ENCODE measurements at regions not wholly inside any gene's neighbourhood (a gene's known extent, or its start where the extent isn't known, plus 50 kb on each side); places are given as distances from the start of the nearest gene placed in this dataset.

DNA sequence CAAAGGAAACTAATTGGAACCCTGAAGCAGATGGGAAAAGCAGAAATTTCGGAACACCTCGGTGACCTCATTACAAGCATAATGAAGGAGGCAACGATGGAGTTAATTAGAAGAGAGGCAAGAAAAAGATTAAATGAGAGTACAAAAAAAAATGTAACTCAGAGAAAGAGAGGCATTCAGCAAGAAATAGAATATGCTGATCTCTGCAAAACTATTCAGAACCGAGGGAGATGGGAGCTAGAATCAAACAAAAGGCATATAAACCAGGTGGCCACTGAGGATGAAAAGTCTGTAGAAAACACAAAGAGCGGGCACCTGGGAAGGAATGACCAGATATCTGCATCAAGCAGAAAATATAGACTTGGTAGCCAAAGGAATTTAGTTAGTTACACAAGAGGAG lies 118.9 kb downstream of the CETN3 start:
- TF ChIP-seq CTCF (IDR thresholded peaks at IDR 0.05; ENCODE audit: insufficient read depth, low read length, poor library complexity, severe bottlenecking) (no peak), EZH2phosphoT487 (conservative IDR thresholded peaks at IDR 0.05; ENCODE audit: low read length) (no peak)

Data from SU-DHL-6 (cell line).